ENCODE measurements at regions not wholly inside any gene's neighbourhood (a gene's known extent, or its start where the extent isn't known, plus 50 kb on each side); places are given as distances from the start of the nearest gene placed in this dataset.

DNA sequence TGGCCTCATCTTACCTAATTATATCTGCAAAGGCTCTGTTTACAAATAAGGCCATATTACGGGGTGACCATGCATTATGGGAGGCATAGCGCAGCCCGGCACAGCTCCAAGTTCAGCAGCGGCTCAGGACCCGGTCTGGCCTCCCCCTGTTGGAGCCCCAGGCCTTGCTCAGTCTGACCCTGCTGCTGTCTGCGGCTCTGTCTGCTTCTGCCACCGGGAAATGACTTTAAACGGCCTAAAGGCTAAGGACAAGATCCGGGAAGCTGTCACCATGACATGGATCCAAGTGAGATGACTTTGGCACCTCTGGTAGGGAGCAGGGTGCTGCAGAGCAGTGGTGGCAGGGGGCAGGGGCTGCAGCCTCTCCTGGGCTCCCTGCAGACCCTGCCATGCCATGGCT lies 140.6 kb upstream of the GSE1 start:
- Histone ChIP-seq H4K20me1 (ENCODE audit: insufficient read depth) (no peaks in the 10 kb centered on the region), H2AFZ (ENCODE audit: low read depth, low read length) (no peak overlapping the region), H3K9ac (ENCODE audit: low read length) (no peak overlapping the region), H3F3A (ENCODE audit: insufficient read depth, low read length, poor library complexity, severe bottlenecking) (no peaks in the 10 kb centered on the region), H3K9me3 (ENCODE audit: low read length) (no peaks in the 10 kb centered on the region), H3K79me2 (replicated peaks; ENCODE audit: insufficient read depth, low read length) (peaks cover 3% of the 10 kb centered on the region), H3K4me3 (ENCODE audit: low read length) (no peak overlapping the region), H3K36me3 (ENCODE audit: insufficient read depth, low read length) (no peaks in the 10 kb centered on the region), H3K9me2 (ENCODE audit: insufficient read depth, low read length) (no peaks in the 10 kb centered on the region), H3K27ac (ENCODE audit: low read length) (no peak overlapping the region), H3K4me2 (ENCODE audit: low read length) (no peak overlapping the region), H3K27me3 (ENCODE audit: insufficient read depth, low read depth, low read length) (no peaks in the 10 kb centered on the region)
- TF ChIP-seq CTCF (IDR thresholded peaks at IDR 0.05; ENCODE audit: poor library complexity, severe bottlenecking) (no peak), SMC3 (conservative IDR thresholded peaks at IDR 0.05; ENCODE audit: poor library complexity) (no peak), POLR2AphosphoS5 (IDR thresholded peaks at IDR 0.05) (no peak), EP300 (conservative IDR thresholded peaks at IDR 0.05; ENCODE audit: poor library complexity, severe bottlenecking) (no peak), REST (IDR thresholded peaks at IDR 0.05; ENCODE audit: borderline replicate concordance) (no peak), EZH2 (IDR thresholded peaks at IDR 0.05; ENCODE audit: borderline replicate concordance, insufficient read depth, low read length, poor library complexity, severe bottlenecking) (no peak), MXI1 (conservative IDR thresholded peaks at IDR 0.05; ENCODE audit: poor library complexity, severe bottlenecking) (no peak)

DNA sequence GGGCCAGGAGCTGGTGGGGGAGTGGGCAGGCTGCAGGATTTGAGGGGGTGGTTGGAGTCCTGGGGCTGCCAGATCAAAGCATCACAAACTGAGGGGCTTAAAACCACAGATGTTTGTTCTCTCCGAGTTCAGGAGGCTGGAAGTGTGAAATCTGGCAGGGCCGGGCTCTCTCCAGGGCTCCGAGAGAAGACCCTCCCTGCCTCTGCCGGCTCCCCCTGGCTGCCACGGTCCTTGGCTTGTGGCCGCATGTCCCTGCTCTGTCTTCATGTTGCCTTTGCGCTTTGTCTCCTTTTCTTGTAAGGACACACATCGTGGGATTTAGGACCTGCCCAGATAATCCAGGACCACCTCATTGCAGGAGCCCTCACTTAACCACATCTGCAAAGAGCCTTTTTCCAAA lies 139.8 kb upstream of the GSE1 start:
- no peak overlapping the region for H3K4me2 ChIP-seq (ENCODE audit: low read length)
- H3K9ac ChIP-seq (ENCODE audit: low read length): no peak overlapping the region
- H3F3A ChIP-seq (ENCODE audit: insufficient read depth, low read length, poor library complexity, severe bottlenecking): no peaks in the 10 kb centered on the region
- H3K36me3 ChIP-seq (ENCODE audit: insufficient read depth, low read length): no peaks in the 10 kb centered on the region
- no peak for TF ChIP-seq TAF1 (IDR thresholded peaks at IDR 0.05; ENCODE audit: low read depth)
- TF ChIP-seq MXI1 (conservative IDR thresholded peaks at IDR 0.05; ENCODE audit: poor library complexity, severe bottlenecking): no peak
- TF ChIP-seq REST (IDR thresholded peaks at IDR 0.05; ENCODE audit: borderline replicate concordance): no peak
- no peak for TF ChIP-seq SMC3 (conservative IDR thresholded peaks at IDR 0.05; ENCODE audit: poor library complexity)
- no peak for TF ChIP-seq POLR2AphosphoS5 (IDR thresholded peaks at IDR 0.05)
- TF ChIP-seq EP300 (conservative IDR thresholded peaks at IDR 0.05; ENCODE audit: poor library complexity, severe bottlenecking): no peak
- no peak for TF ChIP-seq CTCF (IDR thresholded peaks at IDR 0.05; ENCODE audit: poor library complexity, severe bottlenecking)
- no peak for TF ChIP-seq RAD21 (conservative IDR thresholded peaks at IDR 0.05)
- TF ChIP-seq EZH2 (IDR thresholded peaks at IDR 0.05; ENCODE audit: borderline replicate concordance, insufficient read depth, low read length, poor library complexity, severe bottlenecking): no peak
- H3K9me3 ChIP-seq (ENCODE audit: low read length): no peaks in the 10 kb centered on the region
- H4K20me1 ChIP-seq (ENCODE audit: insufficient read depth): no peaks in the 10 kb centered on the region
- no peak overlapping the region for H2AFZ ChIP-seq (ENCODE audit: low read depth, low read length)
- no peaks in the 10 kb centered on the region for H3K27me3 ChIP-seq (ENCODE audit: insufficient read depth, low read depth, low read length)
- H3K27ac ChIP-seq (ENCODE audit: low read length): no peak overlapping the region
- no peak overlapping the region for H3K4me3 ChIP-seq (ENCODE audit: low read length)
- no peaks in the 10 kb centered on the region for H3K9me2 ChIP-seq (ENCODE audit: insufficient read depth, low read length)
- H3K79me2 ChIP-seq (replicated peaks; ENCODE audit: insufficient read depth, low read length): peaks cover 3% of the 10 kb centered on the region
